GM12865 (cell line): ENCODE measurements at regions not wholly inside any gene's neighbourhood (a gene's known extent, or its start where the extent isn't known, plus 50 kb on each side); places are given as distances from the start of the nearest gene placed in this dataset.
"Not testable (repeated sequence)": the region's sequence is repeated elsewhere in the genome, so short reads cannot be mapped to it uniquely, and the experiment has no call there.

Source experiments
- DNase-seq: peaks from one replicate; pipeline ENCODE4 v3.0.0; 2010; ENCODE audit warnings: low read depth
- H3K4me3 ChIP-seq: 2 replicates; pipeline ENCODE4 v1.5.1; 2011; ENCODE audit warnings: mild to moderate bottlenecking, low read depth, low read length, control low read depth
- CTCF ChIP-seq: IDR thresholded peaks from 2 replicates; pipeline ENCODE4 v1.5.1; 2011; ENCODE audit warnings: low read length, control low read depth, low read depth, inconsistent platforms; ENCODE audit not compliant: insufficient read depth; ENCODE audit errors: missing control alignments

GRCh38 chr2:12624384-12624783 is 92.4 kb upstream of the TRIB2 start:
- H3K4me3 ChIP-seq, result no peak overlapping the region
- no peak for DNase-seq
- no peak for TF ChIP-seq CTCF

- no peak overlapping the region for H3K4me3 ChIP-seq
- no peak for TF ChIP-seq CTCF
- no peak for DNase-seq
Observed at GRCh38 chr2:12624905-12625598, 91.7 kb upstream of the TRIB2 start.

GRCh38 chr2:12628541-12628940 is 88.2 kb upstream of the TRIB2 start:
- DNase-seq, result not testable (repeated sequence)

GRCh38 chr2:12636837-12637581 is 79.7 kb upstream of the TRIB2 start:
- TF ChIP-seq CTCF, result no peak
- H3K4me3 ChIP-seq, result no peak overlapping the region
- DNase-seq, result no peak

More at GRCh38 chr2:12628541-12628940, 88.2 kb upstream of the TRIB2 start:
- not testable (repeated sequence) for H3K4me3 ChIP-seq

- DNase-seq, result no peak
- no peak overlapping the region for H3K4me3 ChIP-seq
- no peak for TF ChIP-seq CTCF
Observed at GRCh38 chr2:12637754-12638153, 79.0 kb upstream of the TRIB2 start.

GRCh38 chr2:12641441-12641840 is 75.3 kb upstream of the TRIB2 start:
- no peak for TF ChIP-seq CTCF
- no peak overlapping the region for H3K4me3 ChIP-seq
- no peak for DNase-seq

- H3K4me3 ChIP-seq, result no peak overlapping the region
- TF ChIP-seq CTCF, result no peak
- no peak for DNase-seq
Observed at GRCh38 chr2:12642332-12642731, 74.4 kb upstream of the TRIB2 start.
